ENCODE measurements at regions not wholly inside any gene's neighbourhood (a gene's known extent, or its start where the extent isn't known, plus 50 kb on each side); places are given as distances from the start of the nearest gene placed in this dataset.

DNA sequence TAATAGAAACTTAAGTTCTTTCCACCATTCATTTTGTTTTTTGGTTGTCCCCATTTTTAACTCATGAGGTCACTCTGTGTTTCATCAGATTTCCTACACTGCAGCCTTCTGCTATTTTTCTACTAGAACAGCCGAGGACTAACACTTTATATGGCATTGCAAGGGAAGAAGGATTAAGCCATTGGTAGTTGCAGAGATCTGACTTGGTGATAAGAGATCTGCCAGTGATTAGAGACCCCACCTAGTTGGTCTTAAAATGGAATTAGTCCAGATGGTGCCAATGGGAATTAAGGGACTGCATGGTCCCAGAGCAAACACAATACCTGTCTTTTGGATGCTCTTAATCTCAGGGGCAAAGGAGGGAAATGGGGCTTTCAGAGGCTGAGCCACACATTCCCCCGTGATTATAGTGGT is 125.5 kb upstream of the TMEM170B start:
- TF ChIP-seq CTCF (IDR thresholded peaks at IDR 0.05) (no peak), POLR2A (IDR thresholded peaks at IDR 0.05) (no peak)

Data from Peyer's patch (tissue), 4 donors.